ENCODE measurements at regions not wholly inside any gene's neighbourhood (a gene's known extent, or its start where the extent isn't known, plus 50 kb on each side); places are given as distances from the start of the nearest gene placed in this dataset.
"Not testable (repeated sequence)": the region's sequence is repeated elsewhere in the genome, so short reads cannot be mapped to it uniquely, and the experiment has no call there.

GRCh38 chr9:33695856-33696255 is 99.5 kb upstream of the PRSS3 start:
- H3K4me2 ChIP-seq (ENCODE audit: low read length) = no peak overlapping the region
- no peaks in the 10 kb centered on the region for H3K9me2 ChIP-seq (replicated peaks; ENCODE audit: low read length)
- ATAC-seq (no peak), DNase-seq (no peak)
- POLR2A ChIA-PET (ENCODE audit: unreplicated experiment) = interaction anchor here (0.5 kb wide), 1 partner anchor 21 kb away, joined by 12 read pairs; no protein-coding TSS in a partner anchor
- H3K9me3 ChIP-seq (ENCODE audit: low read length) = no peaks in the 10 kb centered on the region
- TF ChIP-seq EZH2 (IDR thresholded peaks at IDR 0.05; ENCODE audit: low read length, unreplicated experiment) (no peak), CTCF (conservative IDR thresholded peaks at IDR 0.05; ENCODE audit: low read depth, low read length) (no peak), EZH2phosphoT487 (IDR thresholded peaks at IDR 0.05; ENCODE audit: borderline replicate concordance, low read length) (no peak)
- no peak overlapping the region for H2AFZ ChIP-seq (ENCODE audit: low read length)
- H3K27me3 ChIP-seq (ENCODE audit: low read length) = no peaks in the 10 kb centered on the region
- no peak overlapping the region for H3K4me3 ChIP-seq (ENCODE audit: low read length)
- no peaks in the 10 kb centered on the region for H3K79me2 ChIP-seq (ENCODE audit: low read length)
- no TSS peak for BruUV-seq (replicated peaks)
- CTCF ChIA-PET = no interaction called here
- no peak overlapping the region for H3K27ac ChIP-seq (ENCODE audit: low read length)
- peaks cover 6% of the 10 kb centered on the region for H3K4me1 ChIP-seq (ENCODE audit: insufficient read depth, low read length)
- intact Hi-C loops (cut with micrococcal nuclease) = no loop called here
- no peaks in the 10 kb centered on the region for H3F3A ChIP-seq (ENCODE audit: low read length, unreplicated experiment)
- H4K20me1 ChIP-seq (ENCODE audit: low read length) = no peaks in the 10 kb centered on the region
- no peaks in the 10 kb centered on the region for H3K36me3 ChIP-seq (ENCODE audit: low read depth, low read length)
- no peak overlapping the region for H3K9ac ChIP-seq (ENCODE audit: low read length)

GRCh38 chr9:33697171-33697570 is 98.2 kb upstream of the PRSS3 start:
- H3K4me1 ChIP-seq (ENCODE audit: insufficient read depth, low read length) = peaks cover 6% of the 10 kb centered on the region
- no peaks in the 10 kb centered on the region for H4K20me1 ChIP-seq (ENCODE audit: low read length)
- H3K79me2 ChIP-seq (ENCODE audit: low read length) = no peaks in the 10 kb centered on the region
- ATAC-seq = no peak
- CTCF ChIA-PET = no interaction called here
- H3K9me3 ChIP-seq (ENCODE audit: low read length) = no peaks in the 10 kb centered on the region
- H3K4me2 ChIP-seq (ENCODE audit: low read length) = no peak overlapping the region
- POLR2A ChIA-PET (ENCODE audit: unreplicated experiment) = no interaction called here
- no peak overlapping the region for H3K27ac ChIP-seq (ENCODE audit: low read length)
- no peaks in the 10 kb centered on the region for H3F3A ChIP-seq (ENCODE audit: low read length, unreplicated experiment)
- H3K4me3 ChIP-seq (ENCODE audit: low read length) = no peak overlapping the region
- DNase-seq = no peak
- H3K9ac ChIP-seq (ENCODE audit: low read length) = no peak overlapping the region
- H3K27me3 ChIP-seq (ENCODE audit: low read length) = no peaks in the 10 kb centered on the region
- BruUV-seq (replicated peaks) = no TSS peak
- TF ChIP-seq EZH2phosphoT487 (IDR thresholded peaks at IDR 0.05; ENCODE audit: borderline replicate concordance, low read length) (no peak), EZH2 (IDR thresholded peaks at IDR 0.05; ENCODE audit: low read length, unreplicated experiment) (no peak), CTCF (conservative IDR thresholded peaks at IDR 0.05; ENCODE audit: low read depth, low read length) (no peak)
- H2AFZ ChIP-seq (ENCODE audit: low read length) = no peak overlapping the region
- intact Hi-C loops (cut with micrococcal nuclease) = no loop called here
- H3K9me2 ChIP-seq (replicated peaks; ENCODE audit: low read length) = no peaks in the 10 kb centered on the region
- H3K36me3 ChIP-seq (ENCODE audit: low read depth, low read length) = no peaks in the 10 kb centered on the region

GRCh38 chr9:33698267-33698666 is 97.1 kb upstream of the PRSS3 start:
- TF ChIP-seq EZH2phosphoT487 (IDR thresholded peaks at IDR 0.05; ENCODE audit: borderline replicate concordance, low read length) (no peak), EZH2 (IDR thresholded peaks at IDR 0.05; ENCODE audit: low read length, unreplicated experiment) (no peak), CTCF (conservative IDR thresholded peaks at IDR 0.05; ENCODE audit: low read depth, low read length) (no peak)
- Histone ChIP-seq H3K4me1 (ENCODE audit: insufficient read depth, low read length) (peaks cover 6% of the 10 kb centered on the region), H3K27ac (ENCODE audit: low read length) (no peak overlapping the region), H3K27me3 (ENCODE audit: low read length) (no peaks in the 10 kb centered on the region), H3K4me3 (ENCODE audit: low read length) (no peak overlapping the region), H3K9ac (ENCODE audit: low read length) (no peak overlapping the region), H3K36me3 (ENCODE audit: low read depth, low read length) (no peaks in the 10 kb centered on the region), H2AFZ (ENCODE audit: low read length) (no peak overlapping the region), H3K9me3 (ENCODE audit: low read length) (no peaks in the 10 kb centered on the region), H3K79me2 (ENCODE audit: low read length) (no peaks in the 10 kb centered on the region), H3F3A (ENCODE audit: low read length, unreplicated experiment) (no peaks in the 10 kb centered on the region), H3K9me2 (replicated peaks; ENCODE audit: low read length) (no peaks in the 10 kb centered on the region), H3K4me2 (ENCODE audit: low read length) (no peak overlapping the region), H4K20me1 (ENCODE audit: low read length) (no peaks in the 10 kb centered on the region)
- ChIA-PET POLR2A (ENCODE audit: unreplicated experiment) (no interaction called here), CTCF (no interaction called here)
- BruUV-seq (replicated peaks) = no TSS peak
- intact Hi-C loops (cut with micrococcal nuclease) = no loop called here
- ATAC-seq (peak; percentile 56), DNase-seq (peak; percentile 58)

GRCh38 chr9:33700940-33701339 is 94.4 kb upstream of the PRSS3 start:
- H3K79me2 ChIP-seq (ENCODE audit: low read length); H3F3A ChIP-seq (ENCODE audit: low read length, unreplicated experiment); H4K20me1 ChIP-seq (ENCODE audit: low read length); DNase-seq; ATAC-seq; POLR2A ChIA-PET (ENCODE audit: unreplicated experiment); intact Hi-C loops (cut with micrococcal nuclease); H3K36me3 ChIP-seq (ENCODE audit: low read depth, low read length); BruUV-seq (replicated peaks); H3K4me1 ChIP-seq (ENCODE audit: insufficient read depth, low read length); CTCF ChIA-PET; H3K4me3 ChIP-seq (ENCODE audit: low read length); H3K9me3 ChIP-seq (ENCODE audit: low read length); H2AFZ ChIP-seq (ENCODE audit: low read length); H3K9me2 ChIP-seq (replicated peaks; ENCODE audit: low read length); H3K9ac ChIP-seq (ENCODE audit: low read length); H3K27me3 ChIP-seq (ENCODE audit: low read length); H3K27ac ChIP-seq (ENCODE audit: low read length); H3K4me2 ChIP-seq (ENCODE audit: low read length): not testable (repeated sequence)
